PC-3 (cell line): ENCODE measurements at regions not wholly inside any gene's neighbourhood (a gene's known extent, or its start where the extent isn't known, plus 50 kb on each side); places are given as distances from the start of the nearest gene placed in this dataset.

Source experiments
- ATAC-seq: fragments of 200-7000 bp; cut with Tn5 transposase; 2 replicates; pipeline ENCODE4 v1.9.1; 2020; ENCODE audit warnings: mild to moderate bottlenecking, moderate library complexity
- BruUV-seq: library from RNA; stranded (reverse); fragments of 400-500 nt; replicated peaks from 2 replicates; lab custom pipeline; 2021; lab: Mats Ljungman, UMichigan
- CTCF ChIA-PET: fragments of 300-600 bp; sonication (Branson Sonifier 250); formaldehyde crosslinking; loops from one replicate; lab custom pipeline; 2022; ENCODE audit warnings: antibody characterized with exemption; lab: Charles Lee
- POLR2A ChIA-PET: fragments of 300-600 bp; sonication (Branson Sonifier 250); formaldehyde crosslinking; loops from one replicate; lab custom pipeline; 2022; ENCODE audit warnings: antibody characterized with exemption; ENCODE audit not compliant: unreplicated experiment; lab: Charles Lee
- DNase-seq: peaks from one replicate; pipeline ENCODE4 v3.0.0-alpha.2; 2015
- H2AFZ ChIP-seq: fragments of 300-600 bp; sonication (generic); 2 replicates; pipeline ENCODE4 v1.6.0; 2016; ENCODE audit warnings: antibody characterized with exemption, low read length
- H3F3A ChIP-seq: fragments of 300-600 bp; sonication (generic); one replicate; pipeline ENCODE4 v1.6.0; 2017; ENCODE audit warnings: antibody characterized with exemption, low read length, control low read depth, mild to moderate bottlenecking; ENCODE audit not compliant: unreplicated experiment
- H3K27ac ChIP-seq: fragments of 300-600 bp; sonication (generic); 2 replicates; pipeline ENCODE4 v1.5.1; 2016; ENCODE audit warnings: mild to moderate bottlenecking, low read length
- H3K27me3 ChIP-seq: fragments of 300-600 bp; sonication (generic); 2 replicates; pipeline ENCODE4 v1.6.1; 2016; ENCODE audit warnings: low read length, mixed read lengths
- H3K36me3 ChIP-seq: fragments of 300-600 bp; sonication (generic); 2 replicates; pipeline ENCODE4 v1.6.1; 2016; ENCODE audit warnings: low read depth, mixed run types, low read length, mixed read lengths
- H3K4me1 ChIP-seq: fragments of 300-600 bp; sonication (generic); 2 replicates; pipeline ENCODE4 v1.5.1; 2016; ENCODE audit warnings: low read length; ENCODE audit not compliant: insufficient read depth
- H3K4me2 ChIP-seq: fragments of 300-600 bp; sonication (generic); 2 replicates; pipeline ENCODE4 v1.6.0; 2016; ENCODE audit warnings: low read length
- H3K4me3 ChIP-seq: fragments of 300-600 bp; sonication (generic); 2 replicates; pipeline ENCODE4 v1.5.1; 2016; ENCODE audit warnings: mild to moderate bottlenecking, low read length, mixed read lengths
- H3K79me2 ChIP-seq: fragments of 300-600 bp; sonication (generic); 2 replicates; pipeline ENCODE4 v1.6.1; 2017; ENCODE audit warnings: low read length, mixed read lengths
- H3K9ac ChIP-seq: fragments of 300-600 bp; sonication (generic); 2 replicates; pipeline ENCODE4 v1.6.0; 2016; ENCODE audit warnings: mild to moderate bottlenecking, low read length
- H3K9me2 ChIP-seq: fragments of 300-600 bp; sonication (generic); replicated peaks from 2 replicates; pipeline ENCODE4 v1.6.1; 2016; ENCODE audit warnings: mixed run types, low read length, mixed read lengths
- H3K9me3 ChIP-seq: fragments of 300-600 bp; sonication (generic); 2 replicates; pipeline ENCODE4 v1.6.1; 2016; ENCODE audit warnings: low read length, mixed read lengths
- H4K20me1 ChIP-seq: fragments of 300-600 bp; sonication (generic); 2 replicates; pipeline ENCODE4 v1.6.1; 2016; ENCODE audit warnings: low read length, mixed read lengths
- EZH2 ChIP-seq: fragments of 300-600 bp; sonication (generic); IDR thresholded peaks from one replicate; pipeline ENCODE4 v1.6.1; 2017; ENCODE audit warnings: antibody characterized with exemption, mild to moderate bottlenecking, low read length; ENCODE audit not compliant: unreplicated experiment
- EZH2phosphoT487 ChIP-seq: fragments of 300-600 bp; sonication (generic); IDR thresholded peaks from 2 replicates; pipeline ENCODE4 v1.6.1; 2018; ENCODE audit warnings: mild to moderate bottlenecking, antibody characterized with exemption, low read length, borderline replicate concordance
- intact Hi-C: fragments of 100-400 bp; cut with micrococcal nuclease; formaldehyde crosslinking; loops from 2 replicates; pipeline ENCODE4 v1.9.0; 2023
- TF ChIP-seq, protein P1 (sequence below): fragments of 300-600 bp; sonication (generic); conservative IDR thresholded peaks from 2 replicates; pipeline ENCODE4 v1.5.1; 2017; ENCODE audit warnings: antibody characterized with exemption, low read depth, mild to moderate bottlenecking, low read length

DNA sequence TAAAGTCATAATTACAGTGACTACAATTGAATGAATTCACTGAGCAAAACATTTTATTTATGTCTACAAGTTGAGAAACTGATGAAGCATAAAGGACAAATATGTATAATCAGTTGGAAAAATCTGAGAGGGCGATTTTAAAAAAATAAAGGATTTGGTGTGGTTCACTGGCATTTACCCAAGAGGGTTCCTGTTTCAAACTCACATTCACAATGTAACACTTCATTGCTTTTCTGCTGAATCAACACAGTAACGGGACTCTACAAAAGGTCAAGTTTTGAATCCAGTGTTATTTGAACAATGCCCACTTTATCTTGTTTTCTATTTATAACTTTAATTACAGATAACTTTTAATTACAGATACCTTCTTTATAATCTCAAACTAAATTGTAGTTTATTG, 138.6 kb downstream of the NUDT12 start:
- CTCF ChIA-PET = interaction anchor here (0.7 kb wide), 1 partner anchor 49 kb away, joined by 3 read pairs; no protein-coding TSS in a partner anchor
- no TSS peak for BruUV-seq
- no peak overlapping the region for H3K4me2 ChIP-seq
- no peak overlapping the region for H2AFZ ChIP-seq
- ATAC-seq (no peak), DNase-seq (peak; percentile 25)
- no peaks in the 10 kb centered on the region for H3K36me3 ChIP-seq
- H3F3A ChIP-seq = no peaks in the 10 kb centered on the region
- POLR2A ChIA-PET = no interaction called here
- TF ChIP-seq, protein P1, sequence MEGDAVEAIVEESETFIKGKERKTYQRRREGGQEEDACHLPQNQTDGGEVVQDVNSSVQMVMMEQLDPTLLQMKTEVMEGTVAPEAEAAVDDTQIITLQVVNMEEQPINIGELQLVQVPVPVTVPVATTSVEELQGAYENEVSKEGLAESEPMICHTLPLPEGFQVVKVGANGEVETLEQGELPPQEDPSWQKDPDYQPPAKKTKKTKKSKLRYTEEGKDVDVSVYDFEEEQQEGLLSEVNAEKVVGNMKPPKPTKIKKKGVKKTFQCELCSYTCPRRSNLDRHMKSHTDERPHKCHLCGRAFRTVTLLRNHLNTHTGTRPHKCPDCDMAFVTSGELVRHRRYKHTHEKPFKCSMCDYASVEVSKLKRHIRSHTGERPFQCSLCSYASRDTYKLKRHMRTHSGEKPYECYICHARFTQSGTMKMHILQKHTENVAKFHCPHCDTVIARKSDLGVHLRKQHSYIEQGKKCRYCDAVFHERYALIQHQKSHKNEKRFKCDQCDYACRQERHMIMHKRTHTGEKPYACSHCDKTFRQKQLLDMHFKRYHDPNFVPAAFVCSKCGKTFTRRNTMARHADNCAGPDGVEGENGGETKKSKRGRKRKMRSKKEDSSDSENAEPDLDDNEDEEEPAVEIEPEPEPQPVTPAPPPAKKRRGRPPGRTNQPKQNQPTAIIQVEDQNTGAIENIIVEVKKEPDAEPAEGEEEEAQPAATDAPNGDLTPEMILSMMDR = no peak
- TF ChIP-seq EZH2 (no peak), EZH2phosphoT487 (no peak)
- H3K27ac ChIP-seq = no peak overlapping the region
- intact Hi-C loops = no loop called here
- H3K79me2 ChIP-seq = no peaks in the 10 kb centered on the region
- no peak overlapping the region for H3K9ac ChIP-seq
- peaks cover 8% of the 10 kb centered on the region; the same call in 1 of the 2 replicates for H3K4me1 ChIP-seq
- no peaks in the 10 kb centered on the region for H3K9me3 ChIP-seq
- H4K20me1 ChIP-seq = no peaks in the 10 kb centered on the region
- H3K9me2 ChIP-seq = no peaks in the 10 kb centered on the region
- H3K4me3 ChIP-seq = no peak overlapping the region
- H3K27me3 ChIP-seq = no peaks in the 10 kb centered on the region

GRCh38 chr5:103422756-103423155, 139.8 kb downstream of the NUDT12 start:
- Histone ChIP-seq H3K4me2 (no peak overlapping the region), H3F3A (no peaks in the 10 kb centered on the region), H3K4me1 (peaks cover 8% of the 10 kb centered on the region; the same call in 1 of the 2 replicates), H3K9me2 (no peaks in the 10 kb centered on the region), H3K27ac (no peak overlapping the region), H3K79me2 (no peaks in the 10 kb centered on the region), H2AFZ (no peak overlapping the region), H4K20me1 (no peaks in the 10 kb centered on the region), H3K9me3 (no peaks in the 10 kb centered on the region), H3K4me3 (no peak overlapping the region), H3K36me3 (no peaks in the 10 kb centered on the region), H3K9ac (no peak overlapping the region), H3K27me3 (no peaks in the 10 kb centered on the region)
- TF ChIP-seq, protein P1 = no peak
- TF ChIP-seq EZH2 (no peak), EZH2phosphoT487 (no peak)
- POLR2A ChIA-PET = no interaction called here
- CTCF ChIA-PET = no interaction called here
- no TSS peak for BruUV-seq
- no peak for DNase-seq
- ATAC-seq = no peak
- intact Hi-C loops = no loop called here

DNA sequence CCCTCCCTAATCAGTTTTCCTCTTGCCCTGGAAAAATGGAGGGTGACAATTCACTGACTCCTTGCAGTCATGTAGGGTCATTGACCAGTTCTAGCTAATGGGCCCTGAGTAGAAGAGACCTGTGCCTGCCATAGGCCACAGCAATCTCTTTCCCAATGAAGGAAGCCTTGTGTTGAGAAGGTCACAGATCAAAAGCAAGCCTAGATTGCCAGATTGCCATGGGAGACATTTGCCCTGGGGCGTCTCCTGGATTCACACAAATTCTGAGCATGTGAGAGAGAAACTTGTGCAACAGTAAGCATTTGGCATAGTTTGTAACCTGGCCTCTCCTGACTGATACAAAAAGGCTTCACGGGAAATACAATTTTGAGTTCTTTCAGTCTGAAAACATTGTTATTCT, 148.0 kb downstream of the NUDT12 start:
- no peak for TF ChIP-seq EZH2
- BruUV-seq = no TSS peak
- Histone ChIP-seq H3K4me2 (no peak overlapping the region), H3K9ac (no peak overlapping the region), H4K20me1 (no peaks in the 10 kb centered on the region), H3K4me1 (no peaks in the 10 kb centered on the region), H2AFZ (no peak overlapping the region), H3K79me2 (no peaks in the 10 kb centered on the region), H3K36me3 (no peaks in the 10 kb centered on the region), H3K27me3 (no peaks in the 10 kb centered on the region), H3F3A (no peaks in the 10 kb centered on the region), H3K27ac (no peak overlapping the region), H3K9me2 (no peaks in the 10 kb centered on the region), H3K4me3 (no peak overlapping the region), H3K9me3 (no peaks in the 10 kb centered on the region)
- ChIA-PET CTCF (no interaction called here), POLR2A (no interaction called here)
- intact Hi-C loops = no loop called here
- DNase-seq (no peak), ATAC-seq (no peak)
